ENCODE measurements at regions not wholly inside any gene's neighbourhood (a gene's known extent, or its start where the extent isn't known, plus 50 kb on each side); places are given as distances from the start of the nearest gene placed in this dataset.

DNA sequence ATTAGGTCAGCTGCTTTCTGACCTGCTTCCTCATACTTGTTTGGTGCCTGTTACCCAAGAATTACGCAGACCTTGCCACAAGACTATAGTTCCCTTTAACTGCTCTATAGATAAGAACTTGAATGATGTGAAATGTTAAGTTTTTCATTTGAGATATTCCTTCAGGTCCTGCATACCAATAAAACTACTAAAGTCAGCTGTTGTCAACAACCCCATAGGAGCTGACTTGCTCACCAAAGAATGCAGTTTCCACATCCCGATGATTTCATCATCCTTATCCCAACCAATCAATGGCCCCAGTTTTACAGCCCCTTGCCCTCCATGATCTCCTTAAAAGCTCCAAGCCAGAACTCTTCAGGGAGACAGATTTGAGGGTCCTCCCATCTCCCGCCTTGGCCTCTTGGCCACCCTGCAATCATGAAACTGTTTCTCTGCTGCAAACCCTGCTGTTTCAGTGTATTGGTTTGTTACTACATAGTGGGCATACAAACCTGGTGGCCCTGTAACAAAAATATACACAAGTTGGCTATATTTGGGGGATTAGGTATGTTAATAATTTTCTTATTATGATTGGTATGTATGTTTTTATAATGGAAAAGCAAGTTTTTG is 396.3 kb upstream of the CHST9 start:
- Histone ChIP-seq H3K27me3 (ENCODE audit: control insufficient read depth in 2 of 2, insufficient read depth in 2 of 2, low read length in 2 of 2) (no peaks in the 10 kb centered on the region), H3K9me3 (replicated peaks; ENCODE audit: control insufficient read depth, insufficient read depth, low read length) (no peaks in the 10 kb centered on the region), H3K9ac (replicated peaks; ENCODE audit: extremely low read depth, insufficient read depth, low read length) (no peak overlapping the region), H3K4me3 (replicated peaks in 1 of 3; ENCODE audit: insufficient read depth in 1 of 3, low read depth in 1 of 3, low read length in 3 of 3) (no peak overlapping the region), H3K36me3 (ENCODE audit: control insufficient read depth in 2 of 2, extremely low read depth in 1 of 2, insufficient read depth in 2 of 2, low read length in 2 of 2) (no peaks in the 10 kb centered on the region), H4K20me1 (replicated peaks; ENCODE audit: control insufficient read depth, extremely low read depth, insufficient read depth, low read length) (no peaks in the 10 kb centered on the region), H3K27ac (ENCODE audit: insufficient read depth, low read depth, low read length) (no peak overlapping the region), H3K9me1 (replicated peaks; ENCODE audit: control insufficient read depth, extremely low read depth, insufficient read depth, low read length) (no peaks in the 10 kb centered on the region), H2AFZ (ENCODE audit: low read depth, low read length) (no peak overlapping the region), H3K79me2 (ENCODE audit: control insufficient read depth, insufficient read depth, low read length) (no peaks in the 10 kb centered on the region), H3K4me2 (ENCODE audit: insufficient read depth, low read length) (no peak overlapping the region), H3K4me1 (ENCODE audit: control insufficient read depth, extremely low read depth, insufficient read depth, low read length) (no peaks in the 10 kb centered on the region)
- dilution Hi-C loops (cut with MboI; ENCODE audit: extremely low pct_ligation_motif_present, low sequenced_read_pairs) = no loop called here
- TF ChIP-seq MAX (IDR thresholded peaks at IDR 0.05; ENCODE audit: insufficient read depth, insufficient read length) (no peak), POLR2AphosphoS5 (IDR thresholded peaks at IDR 0.05; ENCODE audit: insufficient read depth, low read depth, low read length) (no peak), CTCF (IDR thresholded peaks at IDR 0.05; ENCODE audit: extremely low read depth in 1 of 2, insufficient read depth in 1 of 2, low read depth in 1 of 2, low read length in 2 of 2) (no peak), EZH2 (IDR thresholded peaks at IDR 0.05; ENCODE audit: borderline replicate concordance, low read depth, low read length, severe bottlenecking) (no peak), JUN (IDR thresholded peaks at IDR 0.05; ENCODE audit: borderline replicate concordance, insufficient read depth, insufficient read length, low read depth) (no peak), GATA2 (IDR thresholded peaks at IDR 0.05; ENCODE audit: insufficient read depth, insufficient read length, low read depth, low read length) (no peak), POLR2A (IDR thresholded peaks at IDR 0.05; ENCODE audit: low read depth, low read length) (no peak), FOS (IDR thresholded peaks at IDR 0.05; ENCODE audit: borderline replicate concordance, insufficient read depth, low read length) (no peak), MYC (IDR thresholded peaks at IDR 0.05; ENCODE audit: low read depth, low read length) (no peak)
- BruUV-seq (replicated peaks) = no TSS peak
- FAIRE-seq (no peak), DNase-seq (ENCODE audit: low read depth, low spot score) (no peak)
- CTCF ChIA-PET = no interaction called here
- intact Hi-C loops (cut with micrococcal nuclease) = no loop called here
- POLR2A ChIA-PET = no interaction called here
